Transverse colon (tissue), 4 donors: ENCODE measurements at regions not wholly inside any gene's neighbourhood (a gene's known extent, or its start where the extent isn't known, plus 50 kb on each side); places are given as distances from the start of the nearest gene placed in this dataset.

ENCODE experiments used
- EP300 ChIP-seq: sonication (generic); formaldehyde crosslinking; IDR thresholded peaks from one replicate; pipeline ENCODE4 v1.6.1; 2017; ENCODE audit warnings: antibody characterized with exemption, low read depth
- POLR2A ChIP-seq: fragments of 450-650 bp; IDR thresholded peaks from one replicate; pipeline ENCODE4 v1.6.1; 2016; ENCODE audit warnings: antibody characterized with exemption, mild to moderate bottlenecking, moderate library complexity
- POLR2AphosphoS5 ChIP-seq, 3 donors: sonication (generic); formaldehyde crosslinking; IDR thresholded peaks; one replicate each; pipeline ENCODE4 v1.6.1; 2016; ENCODE audit warnings: antibody characterized with exemption in 3 of 3
- TF ChIP-seq, protein P1 (sequence below), 5 experiments: fragments of 200-600 bp in 3 of 5; fragments of 450-650 bp in 2 of 5; sonication (generic) in 3 of 5; IDR thresholded peaks; 1 replicate in 2 of 5; 2 replicates in 3 of 5; pipeline ENCODE4 v1.5.1; 2016 to 2017; ENCODE audit warnings: antibody characterized with exemption in 5 of 5, inconsistent platforms in 3 of 5, mild to moderate bottlenecking in 2 of 5, moderate library complexity in 1 of 5

- TF ChIP-seq EP300 (no peak), POLR2AphosphoS5 (IDR thresholded peaks at IDR 0.05) (no peak), POLR2A (no peak)
- TF ChIP-seq, protein P1, sequence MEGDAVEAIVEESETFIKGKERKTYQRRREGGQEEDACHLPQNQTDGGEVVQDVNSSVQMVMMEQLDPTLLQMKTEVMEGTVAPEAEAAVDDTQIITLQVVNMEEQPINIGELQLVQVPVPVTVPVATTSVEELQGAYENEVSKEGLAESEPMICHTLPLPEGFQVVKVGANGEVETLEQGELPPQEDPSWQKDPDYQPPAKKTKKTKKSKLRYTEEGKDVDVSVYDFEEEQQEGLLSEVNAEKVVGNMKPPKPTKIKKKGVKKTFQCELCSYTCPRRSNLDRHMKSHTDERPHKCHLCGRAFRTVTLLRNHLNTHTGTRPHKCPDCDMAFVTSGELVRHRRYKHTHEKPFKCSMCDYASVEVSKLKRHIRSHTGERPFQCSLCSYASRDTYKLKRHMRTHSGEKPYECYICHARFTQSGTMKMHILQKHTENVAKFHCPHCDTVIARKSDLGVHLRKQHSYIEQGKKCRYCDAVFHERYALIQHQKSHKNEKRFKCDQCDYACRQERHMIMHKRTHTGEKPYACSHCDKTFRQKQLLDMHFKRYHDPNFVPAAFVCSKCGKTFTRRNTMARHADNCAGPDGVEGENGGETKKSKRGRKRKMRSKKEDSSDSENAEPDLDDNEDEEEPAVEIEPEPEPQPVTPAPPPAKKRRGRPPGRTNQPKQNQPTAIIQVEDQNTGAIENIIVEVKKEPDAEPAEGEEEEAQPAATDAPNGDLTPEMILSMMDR (IDR thresholded peaks at IDR 0.05) = no peak
Measured at GRCh38 chr2:12533337-12534005, 183.3 kb upstream of the TRIB2 start.
